K562 (cell line): ENCODE measurements at regions not wholly inside any gene's neighbourhood (a gene's known extent, or its start where the extent isn't known, plus 50 kb on each side); places are given as distances from the start of the nearest gene placed in this dataset.

Experiments used
- ATAC-seq: fragments of 200-7000 bp; cut with Tn5 transposase; 3 replicates; pipeline ENCODE4 v1.9.1; 2020; ENCODE audit warnings: moderate library complexity
- BruUV-seq: library from RNA; stranded (reverse); fragments of 400-500 nt; replicated peaks from 2 replicates; lab custom pipeline; 2021; lab: Mats Ljungman, UMichigan
- CTCF ChIA-PET: fragments of 300-600 bp; formaldehyde crosslinking; extraction: SDS; loops from one replicate; lab custom pipeline; 2021; ENCODE audit warnings: low intra/inter-chr PET ratio; lab: Yijun Ruan, JAX
- POLR2A ChIA-PET: fragments of 300-600, 350-650 bp; sonication (Branson Sonifier 250); formaldehyde crosslinking; extraction: SDS; loops from one replicate; lab custom pipeline; 2021; ENCODE audit warnings: antibody characterized with exemption, inconsistent platforms; lab: Yijun Ruan, JAX
- DNase-seq, 4 experiments: peaks; one replicate each; pipeline versions ENCODE4 v3.0.0 to v3.0.0-alpha.2; 2011 to 2018; ENCODE audit warnings: low spot score in 3 of 4, mixed read lengths in 3 of 4; ENCODE audit errors: extremely low read depth in 1 of 4
- FAIRE-seq: peaks from 2 replicates; lab custom pipeline; 2011; peaks lifted over from hg19 to GRCh38; lab: Jason Lieb, UNC
- H2AFZ ChIP-seq: 2 replicates; pipeline ENCODE4 v1.6.0; 2011; ENCODE audit warnings: low read depth, low read length, control low read depth, inconsistent platforms
- H3K27ac ChIP-seq: fragments of 200-600 bp; 3 replicates; pipeline ENCODE4 v1.8.0; 2011; ENCODE audit warnings: low read depth, mild to moderate bottlenecking, control low read depth, inconsistent platforms, low read length, moderate library complexity, mixed read lengths; ENCODE audit errors: extremely low read depth
- H3K27me3 ChIP-seq, 2 experiments: fragments of 300-600 bp in 1 of 2; 2 replicates in 1 of 2; 3 replicates in 1 of 2; pipeline versions ENCODE4 v1.6.0 to v1.8.0; 2011; ENCODE audit warnings: inconsistent platforms in 2 of 2, low read length in 2 of 2, mild to moderate bottlenecking in 1 of 2, mixed read lengths in 1 of 2, moderate library complexity in 1 of 2; ENCODE audit not compliant: control insufficient read depth in 2 of 2, insufficient read depth in 2 of 2
- H3K36me3 ChIP-seq: fragments of 300-600 bp; 3 replicates; pipeline ENCODE4 v1.8.0; 2011; ENCODE audit warnings: mild to moderate bottlenecking, low read length, inconsistent platforms; ENCODE audit not compliant: control insufficient read depth, insufficient read depth
- H3K4me1 ChIP-seq, 2 experiments: fragments of 200-600 bp in 1 of 2; replicated peaks in 1 of 2; 2 replicates in 1 of 2; 3 replicates in 1 of 2; pipeline versions ENCODE4 v1.5.1 to v1.8.0; 2011; ENCODE audit warnings: inconsistent platforms in 2 of 2, low read length in 2 of 2, mild to moderate bottlenecking in 1 of 2, mixed read lengths in 1 of 2, moderate library complexity in 1 of 2; ENCODE audit not compliant: control insufficient read depth in 2 of 2, insufficient read depth in 2 of 2
- H3K4me2 ChIP-seq: 2 replicates; pipeline ENCODE4 v1.6.1; 2011; ENCODE audit warnings: low read length, control low read depth, inconsistent platforms, mixed read lengths; ENCODE audit not compliant: insufficient read depth
- H3K4me3 ChIP-seq: fragments of 200-600 bp; sonication (generic), shearing (Covaris generic); 2 replicates; pipeline ENCODE4 v1.5.1; 2016; ENCODE audit warnings: control low read depth, inconsistent platforms
- H3K79me2 ChIP-seq: fragments of 200-600 bp; 3 replicates; pipeline ENCODE4 v1.8.0; 2011; ENCODE audit warnings: low read length, inconsistent platforms; ENCODE audit not compliant: control insufficient read depth, insufficient read depth
- H3K9ac ChIP-seq, 2 experiments: 2 replicates each; pipeline versions ENCODE4 v1.6.0 to v1.6.1; 2011; ENCODE audit warnings: low read depth in 2 of 2, low read length in 2 of 2, control low read depth in 1 of 2, inconsistent platforms in 1 of 2, mild to moderate bottlenecking in 1 of 2, mixed read lengths in 1 of 2; ENCODE audit not compliant: insufficient read depth in 1 of 2
- H3K9me1 ChIP-seq: one replicate; pipeline ENCODE4 v1.6.0; 2011; ENCODE audit warnings: inconsistent platforms, mild to moderate bottlenecking, low read length, moderate library complexity; ENCODE audit not compliant: control insufficient read depth, insufficient read depth
- H3K9me3 ChIP-seq: replicated peaks from 2 replicates; pipeline ENCODE4 v1.5.1; 2011; ENCODE audit warnings: low read depth, low read length, inconsistent platforms; ENCODE audit not compliant: control insufficient read depth, insufficient read depth
- H4K20me1 ChIP-seq: replicated peaks from 2 replicates; pipeline ENCODE4 v1.6.1; 2011; ENCODE audit warnings: low read length, inconsistent platforms, mixed read lengths; ENCODE audit not compliant: control insufficient read depth, insufficient read depth
- HMBOX1 ChIP-seq: sonication (generic); IDR thresholded peaks from 2 replicates; pipeline ENCODE4 v1.6.1; 2016
- L3MBTL2 ChIP-seq: fragments of 450-650 bp; IDR thresholded peaks from 2 replicates; pipeline ENCODE4 v1.6.1; 2016; ENCODE audit warnings: mild to moderate bottlenecking, moderate library complexity
- MCM7 ChIP-seq, 2 experiments: fragments of 450-650 bp; IDR thresholded peaks; 2 replicates each; pipeline ENCODE4 v1.6.1; 2016 to 2018
- THRA ChIP-seq: fragments of 450-650 bp; IDR thresholded peaks from 2 replicates; pipeline ENCODE4 v1.6.1; 2017; ENCODE audit warnings: mild to moderate bottlenecking, moderate library complexity
- VEZF1 ChIP-seq: fragments of 200-800 bp; sonication (Bioruptor generic); IDR thresholded peaks from 2 replicates; pipeline ENCODE4 v1.6.1; 2017; ENCODE audit warnings: missing genetic modification characterization, missing compliant biosample characterization
- XRCC4 ChIP-seq: IDR thresholded peaks from one replicate; pipeline ENCODE4 v1.6.1; 2011; ENCODE audit not compliant: insufficient read depth, insufficient read length; ENCODE audit errors: extremely low read depth
- ZNF347 ChIP-seq: fragments of 450-650 bp; formaldehyde crosslinking; IDR thresholded peaks from 2 replicates; pipeline ENCODE4 v1.4.0; 2020; ENCODE audit warnings: low read depth, mild to moderate bottlenecking, moderate library complexity
- ZNF586 ChIP-seq: fragments of 450-650 bp; formaldehyde crosslinking; conservative IDR thresholded peaks from 2 replicates; pipeline ENCODE4 v1.4.0; 2020; ENCODE audit warnings: mild to moderate bottlenecking, moderate library complexity
- WGBS: fragments of 100-300 bp; shearing (Covaris generic); methylation state at CpG from one replicate; pipeline ENCODE4 v1.1.6; 2016; ENCODE audit warnings: low coverage, mixed read lengths; ENCODE audit not compliant: insufficient coverage; ENCODE audit errors: missing lambda C conversion rate; 5-methylcytosine and 5-hydroxymethylcytosine counted together
- in situ Hi-C: fragments of 300-500 bp; cut with MboI; formaldehyde crosslinking; loops from 4 replicates; pipeline ENCODE4 v1.15.0; 2018; ENCODE audit warnings: inconsistent platforms, mixed read lengths
- intact Hi-C: fragments of 100-400 bp; cut with micrococcal nuclease; formaldehyde crosslinking; loops from 2 replicates; pipeline ENCODE4 v1.14.2; 2022

- intact Hi-C loops (no loop called here), in situ Hi-C loops (no loop called here)
- no peak for TF ChIP-seq ZNF586 (CRISPR knock-in tag)
- ATAC-seq (no peak), DNase-seq (no peak), FAIRE-seq (no peak)
- no TSS peak for BruUV-seq
- Histone ChIP-seq H2AFZ (no peak overlapping the region), H3K79me2 (no peaks in the 10 kb centered on the region), H3K4me2 (no peak overlapping the region), H3K9ac (no peak overlapping the region), H3K9me3 (no peaks in the 10 kb centered on the region), H3K27me3 (no peaks in the 10 kb centered on the region), H3K4me3 (no peak overlapping the region), H4K20me1 (no peaks in the 10 kb centered on the region), H3K27ac (no peak overlapping the region), H3K36me3 (no peaks in the 10 kb centered on the region), H3K9me1 (no peaks in the 10 kb centered on the region), H3K4me1 (no peaks in the 10 kb centered on the region)
- WGBS = 0% methylated on average over 3 of the region's 3 CpGs
- ChIA-PET CTCF (no interaction called here), POLR2A (no interaction called here)
Measured at GRCh38 chr2:194062401-194062800, 1594.6 kb upstream of the SLC39A10 start.

GRCh38 chr2:194060269-194060668 lies 1596.8 kb upstream of the SLC39A10 start:
- intact Hi-C loops = no loop called here
- Histone ChIP-seq H3K79me2 (no peaks in the 10 kb centered on the region), H3K4me1 (no peaks in the 10 kb centered on the region), H3K9ac (no peak overlapping the region), H2AFZ (no peak overlapping the region), H4K20me1 (no peaks in the 10 kb centered on the region), H3K9me3 (no peaks in the 10 kb centered on the region), H3K27ac (no peak overlapping the region), H3K27me3 (no peaks in the 10 kb centered on the region), H3K9me1 (no peaks in the 10 kb centered on the region), H3K4me2 (no peak overlapping the region)
- POLR2A ChIA-PET = no interaction called here
- TF ChIP-seq L3MBTL2 (no peak), MCM7 (IDR thresholded peaks at IDR 0.05) (no peak), VEZF1 (CRISPR knock-in tag) (no peak), THRA (no peak), HMBOX1 (no peak), XRCC4 (no peak), ZNF347 (no peak)
- TF ChIP-seq, all 486 proteins: peak for 0
- CTCF ChIA-PET = no interaction called here
- FAIRE-seq (no peak), ATAC-seq (no peak), DNase-seq (no peak)
- Histone ChIP-seq H3K4me3 (no peak overlapping the region), H3K36me3 (no peaks in the 10 kb centered on the region)
- in situ Hi-C loops = no loop called here
- BruUV-seq = no TSS peak
- 0% methylated on average over 3 of the region's 3 CpGs for WGBS
